NCI-H146 (cell line): ENCODE measurements at regions not wholly inside any gene's neighbourhood (a gene's known extent, or its start where the extent isn't known, plus 50 kb on each side); places are given as distances from the start of the nearest gene placed in this dataset.

Source experiments
- DNase-seq: peaks from one replicate; lab custom pipeline; 2025; lab: John Stamatoyannopoulos, UW

DNA sequence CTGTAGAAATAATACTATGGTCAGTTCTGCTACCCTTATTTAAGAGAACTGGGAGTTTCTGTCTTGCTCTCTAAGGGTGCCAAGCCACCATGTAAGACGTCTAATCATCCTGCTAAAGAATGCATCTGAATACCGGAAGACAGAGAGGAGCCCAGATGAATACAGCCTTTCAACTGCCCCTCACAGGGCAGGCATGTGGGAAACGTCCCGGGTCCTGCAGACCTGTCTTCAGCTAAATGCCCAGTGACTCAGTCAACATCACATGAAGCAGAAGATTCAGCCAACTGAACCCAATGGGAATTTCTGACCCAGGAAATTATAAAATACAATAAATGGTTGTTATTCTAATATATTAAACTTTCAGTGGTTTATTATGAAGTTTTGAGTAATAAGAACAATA, 2141.0 kb upstream of the AGA start:
- DNase-seq: no peak

DNA sequence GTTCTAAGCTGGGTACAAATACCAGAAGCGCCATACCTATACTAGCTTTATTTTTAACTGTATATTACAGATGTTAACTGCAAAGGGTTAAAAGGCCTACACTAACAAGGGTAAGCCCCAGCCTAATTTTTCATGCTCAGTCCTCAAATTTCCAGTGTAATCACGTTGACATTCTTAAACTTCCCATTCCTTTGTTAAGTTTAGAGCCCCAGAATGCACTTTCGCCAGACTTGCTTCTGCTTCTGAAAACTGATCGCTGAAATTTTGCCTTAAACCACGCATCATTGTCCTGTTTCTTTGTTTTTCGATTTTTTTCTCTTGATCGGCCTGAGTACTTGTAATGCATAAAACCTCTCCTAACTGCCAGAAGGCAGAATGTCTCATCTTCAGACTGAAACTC, 2141.9 kb upstream of the AGA start:
- DNase-seq: no peak

DNA sequence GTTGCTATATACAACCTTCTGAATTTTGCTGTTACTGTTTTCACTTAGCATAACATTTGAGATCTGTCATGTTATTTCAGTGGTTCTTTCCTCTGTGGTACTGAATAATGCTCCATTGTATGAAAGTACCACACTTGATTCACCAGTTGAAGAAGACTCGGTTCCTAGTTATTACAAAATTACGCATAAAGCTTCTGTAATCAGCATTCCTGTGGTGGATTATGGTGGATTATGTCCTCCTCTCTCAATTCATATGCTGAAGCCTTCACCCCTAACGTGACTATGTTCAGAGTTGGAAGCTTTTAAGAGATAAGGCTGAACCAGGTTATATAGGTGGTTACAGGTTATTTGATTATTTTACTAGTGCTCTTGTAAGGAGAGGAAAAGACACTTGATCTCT, 2143.5 kb upstream of the AGA start:
- DNase-seq: no peak

DNA sequence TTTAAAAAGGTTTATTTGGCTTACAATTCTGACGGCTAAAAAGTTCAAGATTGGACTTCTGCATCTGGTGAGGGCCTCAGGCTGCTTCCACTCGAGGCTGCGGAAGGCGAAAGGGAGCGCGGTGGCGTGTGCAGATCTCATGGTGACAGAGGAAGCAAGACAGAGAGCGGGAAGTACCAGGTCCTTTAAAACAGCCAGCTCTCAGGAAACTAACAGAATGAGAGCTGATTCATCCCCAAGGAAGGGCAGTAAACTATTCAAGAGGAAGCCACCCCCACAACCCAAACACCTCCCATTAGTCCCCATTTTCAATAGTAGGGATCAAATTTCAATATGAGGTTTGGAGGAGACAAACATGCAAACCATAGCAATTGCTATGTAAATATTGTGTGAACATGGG, 2144.2 kb upstream of the AGA start:
- no peak for DNase-seq

DNA sequence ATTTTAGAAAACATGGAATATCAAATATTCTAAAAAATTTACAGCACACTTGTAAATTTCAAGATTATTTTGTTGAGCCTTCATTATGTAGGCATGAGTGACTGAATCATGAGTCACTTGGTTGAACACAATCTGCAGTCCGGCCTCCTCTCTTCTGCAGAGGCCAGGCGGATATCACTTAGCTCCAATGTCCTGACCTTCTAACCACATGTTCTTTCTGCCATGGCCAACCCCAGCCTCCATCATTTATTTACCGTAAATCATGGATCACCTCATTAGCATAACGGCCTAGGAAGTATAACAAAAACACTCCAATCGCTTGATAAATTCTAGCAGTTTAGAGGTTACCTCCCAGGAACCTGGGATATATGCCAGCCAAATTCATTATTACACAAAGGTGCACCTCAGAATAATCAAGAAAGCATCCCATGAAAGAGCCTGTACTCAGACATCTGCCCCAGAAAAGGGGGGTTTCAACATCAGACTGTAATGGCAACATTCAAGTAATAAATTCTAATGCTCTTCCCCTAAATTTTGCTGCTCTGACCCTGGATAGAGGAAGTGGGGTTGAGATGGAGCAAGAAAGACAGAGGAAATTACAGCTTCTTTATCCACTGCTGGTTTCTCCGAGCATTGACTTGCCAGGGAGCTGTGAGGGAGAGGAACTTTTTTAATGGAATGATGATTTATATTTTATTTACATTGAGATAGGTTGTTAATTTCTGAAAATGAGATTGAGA, 2153.6 kb upstream of the AGA start:
- DNase-seq: no peak

DNA sequence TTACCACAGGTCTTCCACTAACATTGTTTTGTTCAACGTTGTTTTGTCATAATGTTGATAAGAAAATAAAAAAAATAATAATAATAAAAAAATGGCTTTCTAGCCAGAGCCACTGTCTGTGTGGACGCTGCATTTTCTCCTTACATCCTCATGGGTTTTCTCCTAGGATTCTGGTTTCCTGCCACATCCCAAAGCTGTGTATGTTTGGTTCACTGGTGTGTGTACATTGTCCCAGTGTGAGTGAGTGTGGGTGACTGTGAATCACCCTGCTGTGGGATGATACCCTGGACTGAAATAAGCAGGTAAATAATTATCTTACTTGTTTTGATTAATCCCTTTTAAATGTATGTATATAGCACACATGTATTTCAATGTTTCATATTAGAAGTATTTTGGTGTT, 2154.4 kb upstream of the AGA start:
- no peak for DNase-seq

DNA sequence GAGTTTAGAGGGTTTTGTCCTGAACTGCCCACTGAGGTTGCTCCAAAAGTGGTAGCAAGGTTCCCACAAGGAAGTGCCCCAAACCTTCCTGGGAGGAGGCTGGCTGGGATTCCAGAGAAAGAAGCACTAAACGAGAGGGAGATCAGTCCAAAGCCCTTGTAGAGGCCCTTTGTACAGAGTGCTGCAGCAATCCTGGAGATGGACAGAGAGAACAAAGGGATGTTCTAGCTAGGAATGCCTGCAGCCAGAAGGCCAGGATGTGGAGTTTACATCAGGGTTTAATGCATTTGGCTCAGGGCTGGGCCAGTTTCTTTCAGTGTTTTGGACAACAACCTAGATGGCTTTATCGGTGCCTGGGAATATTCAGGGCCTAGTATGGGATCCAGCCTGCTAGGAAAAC, 2155.1 kb upstream of the AGA start:
- no peak for DNase-seq

DNA sequence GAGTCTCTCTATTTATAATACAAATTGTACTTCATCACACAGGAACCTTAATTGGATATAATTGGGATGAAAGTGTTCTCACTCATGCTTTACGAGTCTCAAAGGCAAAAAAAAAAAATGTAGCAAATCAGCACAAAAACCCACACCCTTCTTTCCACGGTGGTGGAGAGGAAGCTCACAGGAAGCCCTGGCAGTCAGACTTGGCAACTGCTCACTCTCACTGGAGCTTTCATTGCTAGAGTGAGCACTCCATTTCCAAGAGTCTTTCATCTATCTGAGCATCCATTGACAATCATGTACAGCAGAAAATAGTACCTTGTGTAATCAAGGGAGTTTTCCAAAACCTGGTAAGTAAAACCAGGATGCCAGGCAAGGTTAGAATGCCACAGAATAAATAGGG, 2159.4 kb upstream of the AGA start:
- DNase-seq: no peak

DNA sequence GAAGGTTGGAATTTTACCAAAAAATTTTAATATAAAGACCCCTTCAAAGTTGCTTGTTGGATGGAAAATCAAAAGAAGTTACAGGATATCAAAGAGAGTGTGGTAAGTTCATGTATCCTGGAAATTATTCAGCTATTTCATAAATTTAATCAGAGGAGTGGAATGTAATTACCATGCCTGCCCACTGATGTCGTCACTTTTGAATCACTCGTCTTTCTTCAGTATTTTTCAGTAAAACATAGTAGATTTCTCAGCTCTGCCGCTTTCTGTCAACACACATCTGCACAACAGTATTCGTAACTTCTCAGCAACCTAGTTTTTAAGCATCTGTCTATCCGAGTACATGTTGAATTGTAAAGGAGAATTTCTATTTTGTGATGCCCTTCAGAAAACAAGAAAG, 2163.0 kb upstream of the AGA start:
- DNase-seq: no peak

DNA sequence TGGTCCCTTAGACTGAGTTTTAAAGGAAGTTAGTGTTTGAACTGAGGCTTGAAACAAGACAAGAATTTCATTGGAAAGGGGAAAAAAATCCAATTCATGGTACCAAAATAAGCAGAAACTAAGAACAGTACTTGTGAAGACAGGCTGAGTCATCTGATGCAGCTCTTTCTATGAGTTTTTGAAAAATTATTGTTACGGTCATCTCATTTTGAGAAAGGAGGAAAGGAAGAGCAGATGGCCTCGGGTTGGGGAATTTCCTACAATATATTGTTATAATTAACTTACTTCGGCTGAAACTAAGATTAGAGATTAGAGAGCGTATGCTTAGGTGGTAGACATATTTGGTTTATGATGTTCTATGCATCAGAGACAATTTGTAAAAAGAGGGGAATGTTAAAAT, 2164.8 kb upstream of the AGA start:
- DNase-seq: no peak

DNA sequence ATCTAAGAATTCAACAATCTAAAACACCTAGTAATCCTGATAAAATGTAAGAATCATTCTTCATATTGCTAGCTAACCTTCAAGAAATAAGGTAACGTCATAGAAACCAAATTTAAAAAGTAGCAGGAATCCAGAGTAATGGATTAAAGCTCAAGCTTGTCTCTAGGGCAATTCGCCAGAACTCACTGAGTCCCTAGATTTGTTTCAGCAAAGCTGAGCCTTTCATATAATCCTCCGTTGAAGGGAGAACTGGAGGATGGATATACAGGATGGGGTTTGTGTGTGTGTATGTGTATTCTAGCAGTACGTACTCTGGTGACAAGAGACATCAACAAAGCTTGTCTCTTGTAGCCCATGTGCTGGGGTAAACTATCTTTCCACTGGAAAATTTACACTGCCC, 2173.5 kb upstream of the AGA start:
- no peak for DNase-seq

DNA sequence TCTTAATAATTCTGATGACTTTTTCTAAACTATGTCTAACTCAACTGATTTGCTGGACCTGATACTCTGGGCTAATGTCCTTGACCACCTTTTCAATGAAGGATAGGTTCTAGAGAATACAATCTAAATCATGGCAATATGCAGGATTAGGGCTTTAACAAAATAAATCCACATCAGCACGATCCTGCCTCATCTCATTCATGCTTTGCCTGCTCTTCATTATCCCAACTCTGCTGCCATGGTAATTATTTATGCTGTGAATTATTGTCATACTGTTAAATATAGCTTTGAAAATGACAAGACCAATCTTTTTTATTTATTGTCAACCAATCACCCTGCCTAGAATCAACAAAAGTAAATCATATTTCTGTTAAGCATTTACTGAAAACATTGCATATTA, 2176.7 kb upstream of the AGA start:
- no peak for DNase-seq

DNA sequence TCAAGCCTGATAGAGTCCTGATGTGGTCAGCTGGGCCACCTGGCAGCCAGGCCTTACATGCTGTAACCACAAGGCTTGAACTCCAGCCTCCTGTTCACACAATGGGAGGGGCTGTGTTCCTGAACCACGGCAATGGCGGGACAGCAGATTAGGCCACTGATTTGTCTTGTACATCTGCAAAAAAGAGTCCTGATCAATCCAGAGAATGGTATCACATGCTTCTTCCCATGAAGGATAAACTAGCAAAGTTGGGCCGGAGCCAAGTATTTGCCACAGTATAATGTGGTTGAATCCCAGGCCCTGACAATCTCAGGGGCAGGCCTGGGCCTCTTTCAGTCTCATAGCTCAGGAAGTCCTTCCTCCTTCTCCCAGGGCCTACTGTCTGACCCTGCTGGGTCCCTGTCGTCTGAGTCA, 2182.5 kb upstream of the AGA start:
- no peak for DNase-seq

DNA sequence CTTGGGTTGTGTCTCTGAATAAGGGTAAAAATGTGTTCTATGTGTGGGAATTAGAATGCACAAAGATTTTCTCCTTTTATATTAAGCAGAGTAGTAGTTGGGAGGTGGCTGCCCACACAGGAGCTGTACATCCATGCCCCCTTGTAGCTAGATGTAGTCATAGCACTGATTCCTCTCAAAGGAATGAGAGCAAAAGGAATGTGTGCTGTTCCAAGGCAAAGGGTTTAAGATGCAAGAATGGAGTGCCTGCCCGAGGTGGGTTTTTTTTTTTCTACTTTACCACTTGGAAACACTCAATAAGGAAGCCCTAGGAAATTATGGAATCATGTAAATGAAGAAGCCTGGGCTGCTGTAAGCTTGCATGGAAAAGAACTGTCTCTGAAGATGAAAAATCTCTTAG, 2183.2 kb upstream of the AGA start:
- DNase-seq: no peak

DNA sequence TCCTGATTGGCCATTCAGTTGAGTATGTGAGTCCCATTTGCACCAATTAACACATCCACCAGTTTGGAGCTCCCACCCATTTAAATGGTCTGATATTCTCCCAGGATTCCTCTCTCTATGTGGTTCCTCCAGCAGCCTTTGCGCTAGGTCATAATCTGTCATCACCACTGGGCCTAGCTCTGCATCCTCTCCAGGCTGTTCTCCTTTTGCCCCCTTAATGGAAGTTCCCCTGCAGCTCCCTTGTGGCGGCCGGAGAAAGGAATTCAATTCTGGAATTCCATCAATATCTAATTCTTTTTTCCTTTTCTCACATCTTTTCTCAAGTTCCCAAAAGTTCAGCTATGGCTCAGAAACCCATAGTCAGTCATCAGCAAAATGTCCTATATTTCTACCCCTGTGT, 2184.4 kb upstream of the AGA start:
- DNase-seq: no peak

DNA sequence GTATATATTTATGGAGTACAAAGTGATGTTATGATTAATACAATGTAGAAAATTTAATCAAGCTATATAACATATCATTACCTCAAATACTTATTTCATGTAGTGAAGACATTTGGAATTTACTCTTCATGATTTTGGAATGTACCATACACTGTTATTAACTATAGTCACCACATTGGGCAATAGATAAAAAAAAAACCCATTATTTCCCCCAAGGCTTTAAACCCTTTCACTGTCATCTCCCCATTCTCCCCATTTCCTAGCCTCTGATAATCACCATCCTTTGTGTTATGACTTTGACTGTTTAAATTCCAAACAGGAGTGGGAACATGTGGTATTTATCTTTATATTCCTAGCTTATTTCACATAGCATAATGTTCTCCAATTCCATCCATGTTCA, 2189.1 kb upstream of the AGA start:
- no peak for DNase-seq

DNA sequence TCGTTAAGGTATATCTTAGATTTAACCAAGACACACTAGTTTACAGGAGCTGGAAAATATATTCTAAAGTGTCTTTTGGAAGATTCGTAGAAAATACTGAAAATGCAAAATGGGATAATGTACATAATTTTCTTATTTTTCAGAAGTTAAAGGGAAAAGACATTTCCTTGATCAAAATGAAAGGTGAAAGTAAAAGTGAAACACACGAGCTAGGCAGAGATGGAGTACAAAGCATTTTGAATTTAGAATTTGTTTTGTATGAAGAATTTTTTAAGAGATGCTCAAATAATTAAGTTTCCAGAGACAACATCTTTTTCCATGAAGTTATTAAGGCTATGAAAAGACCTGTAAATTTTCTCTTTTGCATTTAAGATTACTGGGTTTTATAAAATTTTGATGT, 2192.6 kb upstream of the AGA start:
- no peak for DNase-seq

DNA sequence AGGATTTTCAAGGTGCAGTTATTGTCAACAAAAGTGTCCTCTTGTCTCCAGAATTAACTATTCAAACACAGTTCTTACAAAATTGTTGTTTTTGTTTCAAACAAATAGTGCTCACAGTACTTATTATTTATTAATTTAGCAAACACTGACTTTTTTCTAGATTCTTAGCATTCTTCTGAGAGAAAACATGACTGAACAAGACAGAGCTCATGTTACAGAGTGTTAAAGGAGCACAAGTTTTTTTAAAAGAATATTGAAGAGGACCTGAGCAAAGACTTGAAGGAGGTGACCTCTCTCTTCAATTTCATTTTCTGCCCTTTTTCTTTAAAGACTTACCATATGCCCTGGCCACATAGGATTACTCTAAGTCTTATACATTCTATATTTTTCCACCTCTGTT, 2220.3 kb upstream of the AGA start:
- DNase-seq: no peak

DNA sequence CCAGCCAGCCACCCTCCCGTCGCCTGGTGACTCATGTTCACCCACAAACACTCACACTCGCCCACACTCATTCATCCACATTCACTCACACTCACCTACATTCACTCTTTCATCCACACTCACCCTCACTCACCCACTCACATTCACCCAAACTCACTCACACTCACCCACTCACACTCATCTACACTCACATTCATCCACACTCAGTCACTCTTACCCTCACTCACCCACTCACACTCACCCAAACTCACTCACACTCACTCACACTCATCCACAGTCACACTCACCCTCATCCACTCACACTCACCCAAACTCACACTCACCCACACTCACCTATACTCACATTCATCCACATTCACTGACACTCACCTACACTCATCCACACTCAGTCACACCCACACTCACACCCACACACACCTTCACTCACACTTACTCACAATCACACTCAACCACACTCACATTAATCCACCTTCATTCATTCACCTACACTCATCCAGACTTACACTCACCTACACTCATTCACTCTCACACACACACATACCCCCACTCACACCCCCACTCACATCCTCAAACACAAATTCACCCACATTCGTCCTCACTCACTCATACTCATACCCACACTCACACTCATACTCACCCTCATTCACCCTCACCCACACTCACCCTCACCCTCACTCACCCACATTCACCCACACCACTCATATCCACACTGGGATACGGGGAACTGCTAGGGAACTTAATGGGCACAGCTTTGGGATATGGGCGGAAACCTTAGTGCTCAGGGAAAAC, 2221.6 kb upstream of the AGA start:
- DNase-seq: no peak

DNA sequence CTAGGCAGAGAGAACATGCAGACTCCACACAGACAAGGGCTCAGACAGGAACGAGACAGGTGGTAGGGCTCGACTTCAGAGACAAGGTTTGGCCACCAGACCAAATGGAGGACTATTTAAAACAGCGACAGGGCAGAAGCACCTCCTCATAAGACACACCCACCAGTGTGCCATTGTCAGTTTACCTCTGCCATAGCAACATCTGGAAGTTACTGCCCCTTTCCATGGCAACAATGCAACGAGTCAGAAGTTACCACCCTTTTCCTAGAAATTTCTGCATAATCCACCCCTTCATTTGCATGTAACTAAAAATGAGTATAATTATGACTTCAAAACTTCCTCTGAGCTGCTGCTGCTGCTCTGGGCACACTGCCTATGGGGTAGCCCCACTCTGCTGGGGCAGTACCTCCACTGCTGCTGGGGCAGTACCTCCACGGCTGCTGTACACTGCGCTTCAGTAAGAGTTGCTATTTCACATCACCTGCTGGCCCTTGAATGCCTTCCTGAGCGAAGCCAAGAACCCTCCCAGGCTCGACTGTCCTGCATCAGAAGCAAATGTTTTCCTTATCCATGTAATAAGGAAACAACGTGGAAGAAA, 2222.3 kb upstream of the AGA start:
- no peak for DNase-seq

DNA sequence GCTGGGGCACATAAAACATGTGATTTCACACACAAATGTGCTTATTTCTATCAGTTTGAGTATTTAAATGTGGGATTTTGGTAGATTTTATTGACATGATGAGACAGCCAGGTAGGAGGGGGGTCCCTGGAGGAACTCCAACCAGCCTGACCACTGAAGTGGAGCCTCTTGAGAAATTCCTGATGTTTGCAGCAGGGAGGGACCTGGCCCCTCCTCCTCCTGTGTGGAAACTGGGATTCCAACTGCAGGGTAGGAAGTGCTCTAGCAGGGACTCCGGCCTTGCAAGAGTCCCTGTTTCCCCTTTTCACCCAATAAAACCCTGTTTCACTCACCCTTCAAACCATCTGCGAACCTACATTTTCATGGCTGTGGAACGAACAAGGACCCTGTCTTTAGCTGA, 2224.0 kb upstream of the AGA start:
- no peak for DNase-seq

DNA sequence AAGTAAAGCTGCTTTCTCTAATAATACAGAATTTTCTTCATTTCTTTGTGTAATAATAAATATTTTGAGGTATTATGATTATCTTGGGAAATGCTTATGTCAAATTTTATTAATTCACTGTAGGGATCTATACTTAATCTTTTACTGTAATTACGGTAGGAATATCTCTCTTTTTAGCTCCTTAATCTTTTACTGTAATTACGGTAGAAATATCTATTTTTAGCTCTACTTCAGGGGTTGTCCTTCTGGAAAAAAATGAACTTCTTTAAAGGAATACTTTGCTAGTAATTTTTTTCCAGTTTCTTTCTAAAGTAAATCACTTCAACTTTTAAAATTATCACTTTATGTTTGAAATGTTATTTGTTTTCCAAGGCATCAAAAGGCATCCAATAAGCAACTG, 2229.4 kb upstream of the AGA start:
- no peak for DNase-seq

DNA sequence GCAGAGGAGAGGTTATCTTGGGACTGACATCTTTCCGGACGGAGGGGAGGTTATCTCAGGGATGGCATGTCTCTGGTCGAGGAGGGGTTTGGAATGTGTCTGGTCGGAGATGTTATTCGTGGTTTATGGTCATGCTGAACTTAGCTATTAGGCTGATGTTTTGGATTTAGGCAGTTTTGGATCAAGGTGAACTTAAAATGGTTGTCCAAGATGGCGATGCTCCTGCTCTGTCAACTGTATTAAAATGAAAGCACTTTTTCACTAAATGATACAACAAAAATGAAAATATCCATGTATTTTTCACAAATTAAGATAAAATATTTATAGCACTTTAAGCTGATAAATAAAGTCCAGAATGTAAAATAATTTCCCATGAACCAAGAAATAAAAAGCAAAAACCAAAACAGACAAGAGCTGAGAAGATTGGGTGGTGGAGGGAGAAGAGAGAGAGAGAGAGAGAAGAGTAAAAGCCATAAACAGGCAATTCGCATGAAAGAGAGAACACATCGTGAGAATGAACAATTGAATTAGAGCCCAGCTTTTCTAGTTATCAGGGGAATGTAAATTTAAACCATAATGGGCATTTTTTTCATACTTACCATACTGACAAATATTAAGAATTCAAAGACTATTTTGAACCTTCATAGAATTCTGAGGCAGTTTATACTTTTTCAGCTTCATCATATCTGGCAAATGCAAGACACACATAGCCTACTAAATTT, 2236.0 kb upstream of the AGA start:
- no peak for DNase-seq
